HG03457 (cell line): ENCODE measurements at regions not wholly inside any gene's neighbourhood (a gene's known extent, or its start where the extent isn't known, plus 50 kb on each side); places are given as distances from the start of the nearest gene placed in this dataset.
A peak's percentile ranks its signal among the peaks of the same experiment; 100 is the strongest.

Experiments used
- ATAC-seq: cut with Tn5 transposase; IDR thresholded peaks from one replicate; pipeline ENCODE4 v1.9.1; 2021; ENCODE audit warnings: moderate number of reproducible peaks; ENCODE audit not compliant: unreplicated experiment

DNA sequence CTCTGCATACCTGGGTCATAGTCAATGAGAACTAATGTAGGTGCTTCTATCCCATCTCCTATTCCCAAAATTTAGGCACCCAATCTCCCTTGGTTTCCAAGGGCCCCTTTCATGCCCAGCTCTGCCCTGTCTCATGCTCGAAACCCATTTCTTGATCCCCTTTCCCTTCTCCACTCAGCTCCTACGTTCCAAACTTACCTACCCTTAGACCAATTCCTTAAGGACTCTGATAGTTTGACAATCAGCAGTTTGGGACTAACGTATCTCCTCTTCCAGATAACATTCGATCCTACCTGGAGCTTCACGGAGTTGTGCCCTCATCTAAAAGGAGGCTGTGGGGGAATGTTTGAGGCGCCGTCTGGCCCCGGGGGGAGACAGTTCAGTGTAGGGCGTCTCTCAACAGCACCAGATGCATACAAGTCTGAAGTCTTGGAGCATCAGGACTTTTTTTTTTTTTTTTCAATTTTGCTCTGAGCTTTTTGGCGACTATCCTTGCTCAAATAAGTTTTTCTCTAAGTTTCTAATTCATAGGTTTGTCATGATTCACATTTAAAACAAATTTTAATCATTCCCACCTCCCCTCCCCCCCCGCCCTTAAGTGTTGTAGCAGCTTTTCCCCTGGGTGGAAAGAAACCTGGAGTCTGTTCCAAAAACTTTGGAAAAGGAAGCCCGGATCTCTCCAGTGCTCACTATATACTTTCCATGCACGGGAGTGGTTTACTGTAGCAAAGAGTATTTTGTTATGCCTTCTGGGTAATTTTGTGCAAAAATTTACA lies 141.2 kb upstream of the LGALSL start:
- no peak for ATAC-seq

GRCh38 chr2:64313398-64313723 lies 140.6 kb upstream of the LGALSL start:
- ATAC-seq: no peak

DNA sequence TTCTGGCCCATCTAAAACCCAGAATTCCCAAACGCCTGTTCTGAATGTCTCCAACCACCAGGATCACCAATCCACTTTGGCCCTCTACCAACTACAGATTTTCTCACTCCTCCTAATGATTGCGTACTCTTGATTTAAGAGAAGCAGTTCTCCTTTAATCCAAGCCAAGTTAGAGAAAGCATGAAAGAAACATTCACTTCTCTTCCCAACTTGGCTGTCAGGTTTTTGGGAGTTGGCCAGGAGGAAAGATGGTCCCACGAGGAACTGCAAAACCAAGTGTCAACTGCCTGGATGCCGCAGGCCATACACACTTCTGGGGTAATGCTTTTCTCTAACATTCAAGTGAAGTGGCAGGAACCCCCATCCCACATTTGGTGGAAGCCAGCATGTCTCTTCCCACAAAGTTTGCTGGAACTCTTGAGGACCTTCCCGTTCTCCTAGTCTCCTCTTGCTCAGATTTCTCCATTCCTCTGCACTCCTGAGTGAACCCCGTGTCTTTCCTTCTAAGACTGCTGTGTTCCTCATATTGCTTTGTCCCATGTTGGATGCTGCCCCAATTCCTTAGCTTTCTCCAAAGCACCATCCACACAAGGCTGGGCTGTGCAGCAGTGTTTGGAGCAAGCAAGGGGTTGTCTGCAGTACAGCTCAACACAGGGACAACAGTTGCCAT lies 138.5 kb upstream of the LGALSL start:
- no peak for ATAC-seq

DNA sequence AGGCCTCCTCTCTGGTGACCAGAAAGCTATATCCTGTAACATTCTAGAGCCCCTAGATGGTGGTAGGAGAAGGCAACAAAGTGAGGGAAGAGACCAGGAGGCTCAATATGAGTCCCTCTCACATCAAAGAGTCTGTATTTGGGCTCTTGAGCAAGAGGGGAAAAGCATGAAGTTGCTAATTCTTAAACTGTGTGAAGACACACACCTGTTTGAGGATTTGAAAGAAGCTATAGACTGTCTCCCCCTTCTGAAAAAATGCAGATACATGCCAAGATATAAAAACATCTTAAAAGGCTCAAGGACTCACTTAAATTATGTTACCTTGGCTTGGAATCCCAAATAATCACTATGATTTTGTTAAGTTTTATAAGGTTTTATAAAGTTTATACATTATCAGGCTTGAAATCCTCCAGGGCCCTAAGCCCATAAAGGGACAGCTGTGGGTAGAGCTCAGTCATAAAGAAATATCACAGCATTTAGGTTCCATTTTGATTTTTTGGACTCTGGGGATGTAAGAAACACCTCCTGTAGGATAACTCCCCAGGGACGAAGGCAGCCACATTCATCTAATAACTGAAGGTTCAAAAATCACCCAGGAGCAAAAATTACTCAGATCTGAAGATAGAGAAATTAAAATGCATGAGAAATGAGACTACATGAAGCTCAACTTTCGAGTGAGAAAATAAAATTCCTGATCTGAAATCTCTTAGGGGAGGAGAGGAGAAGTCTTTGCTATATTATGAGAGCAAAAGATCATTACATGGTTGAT lies 136.1 kb upstream of the LGALSL start:
- no peak for ATAC-seq

- no peak for ATAC-seq
Observed at GRCh38 chr2:64318476-64318748, 135.6 kb upstream of the LGALSL start.

DNA sequence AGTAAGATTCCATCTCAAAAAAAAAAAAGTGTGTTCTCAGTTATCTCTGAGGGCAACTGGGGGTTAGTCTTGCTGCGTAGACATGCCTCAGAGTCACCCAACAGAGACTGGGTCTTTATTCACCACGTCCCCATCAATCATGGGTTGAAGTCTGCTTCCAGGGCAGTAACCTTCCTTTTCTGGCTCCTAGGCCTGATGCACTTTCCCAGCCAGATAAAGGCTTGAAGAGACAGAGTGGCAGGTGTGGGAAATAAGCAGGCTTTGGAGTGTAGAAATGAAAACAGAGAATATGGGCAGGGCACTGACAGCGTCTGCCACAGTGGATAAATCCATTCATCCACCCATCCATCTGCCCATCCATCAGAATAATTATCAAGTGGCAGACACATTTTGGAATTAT lies 134.1 kb upstream of the LGALSL start:
- no peak for ATAC-seq

DNA sequence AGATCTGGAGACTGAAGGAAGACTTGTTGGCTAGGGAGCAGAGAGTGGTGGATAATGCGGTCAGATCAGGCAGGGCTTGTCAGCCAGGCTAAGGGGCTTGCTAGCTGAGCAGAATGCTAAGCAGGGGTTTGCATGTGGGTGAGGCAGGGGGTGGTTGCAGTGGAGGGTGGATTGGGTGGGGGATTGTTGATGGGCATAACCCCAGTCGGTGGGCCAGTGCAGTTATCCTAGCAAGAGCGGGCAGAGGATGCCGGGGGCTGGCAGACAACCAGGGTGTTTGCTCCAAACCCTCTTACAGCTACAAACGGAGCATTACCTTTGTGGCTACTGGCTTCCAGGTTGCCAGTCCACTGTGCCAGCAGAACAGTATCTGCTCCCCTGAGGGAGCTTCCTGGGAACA lies 131.5 kb upstream of the LGALSL start:
- ATAC-seq: no peak

DNA sequence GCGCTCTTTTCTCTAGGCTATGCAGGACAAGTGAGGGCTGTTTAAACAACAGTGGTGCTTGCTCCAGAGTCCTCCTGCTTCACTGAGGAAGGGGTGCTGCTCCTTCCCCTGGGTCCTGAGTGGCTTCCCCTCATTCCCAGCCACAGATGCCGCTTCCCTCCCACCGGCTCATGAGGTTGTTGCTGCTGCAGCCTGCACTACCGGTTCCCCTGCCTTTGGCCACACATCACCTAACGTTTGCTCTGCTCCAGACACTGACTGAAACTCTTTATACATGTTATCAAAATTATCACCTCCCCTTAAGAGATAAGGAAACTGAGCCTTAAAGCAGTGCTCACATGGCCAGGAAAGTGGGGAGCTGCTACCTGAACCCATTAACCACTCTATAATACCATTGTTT lies 130.8 kb upstream of the LGALSL start:
- ATAC-seq: no peak

- no peak for ATAC-seq
Observed at GRCh38 chr2:64324746-64325410, 129.1 kb upstream of the LGALSL start.

DNA sequence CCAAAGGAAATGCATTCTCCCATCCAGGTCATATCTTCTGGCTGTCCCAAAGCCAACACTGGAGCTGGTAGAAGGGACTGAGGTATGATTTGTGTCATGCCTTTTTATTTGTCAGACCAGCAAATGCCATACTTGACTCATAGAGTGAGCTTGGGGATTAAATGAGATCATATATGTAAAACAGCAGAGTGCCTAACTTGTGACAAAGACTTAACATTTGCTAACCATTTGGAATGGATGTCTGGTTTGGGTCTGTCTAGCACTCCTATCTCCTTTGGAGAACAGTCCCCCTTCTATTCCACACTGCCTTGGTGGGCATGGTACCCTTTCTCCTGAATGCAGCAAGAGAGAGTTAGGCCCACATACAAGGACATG lies 128.5 kb upstream of the LGALSL start:
- ATAC-seq: peak; percentile 11

- peak; percentile 88 for ATAC-seq
Observed at GRCh38 chr2:64325852-64326577, 127.9 kb upstream of the LGALSL start.

DNA sequence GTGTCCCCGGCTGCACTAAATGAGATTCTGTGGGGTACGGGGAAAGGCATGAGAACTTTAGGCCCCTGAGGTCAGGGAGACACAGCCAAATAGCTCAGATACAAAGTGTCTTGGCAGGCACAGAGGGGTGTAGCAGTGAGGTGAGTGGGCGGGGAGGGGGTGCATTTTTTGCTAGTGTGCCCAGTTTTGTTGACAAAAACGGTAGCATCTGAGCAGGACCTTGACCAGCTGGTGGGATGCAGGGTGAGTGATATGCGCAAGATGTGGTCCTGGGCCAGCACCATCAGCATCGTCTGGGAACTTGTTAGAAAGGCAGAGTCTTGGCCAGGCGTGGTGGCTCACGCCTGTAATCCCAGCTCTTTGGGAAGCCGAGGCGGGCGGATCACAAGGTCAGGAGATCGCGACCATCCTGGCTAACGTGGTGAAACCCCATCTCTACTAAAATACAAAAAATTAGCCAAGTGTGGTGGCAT lies 127.3 kb upstream of the LGALSL start:
- ATAC-seq: no peak

- no peak for ATAC-seq
Observed at GRCh38 chr2:64327129-64327509, 126.8 kb upstream of the LGALSL start.

- ATAC-seq: no peak
Observed at GRCh38 chr2:64327510-64328414, 126.2 kb upstream of the LGALSL start.

GRCh38 chr2:64328415-64328722 lies 125.6 kb upstream of the LGALSL start:
- no peak for ATAC-seq

DNA sequence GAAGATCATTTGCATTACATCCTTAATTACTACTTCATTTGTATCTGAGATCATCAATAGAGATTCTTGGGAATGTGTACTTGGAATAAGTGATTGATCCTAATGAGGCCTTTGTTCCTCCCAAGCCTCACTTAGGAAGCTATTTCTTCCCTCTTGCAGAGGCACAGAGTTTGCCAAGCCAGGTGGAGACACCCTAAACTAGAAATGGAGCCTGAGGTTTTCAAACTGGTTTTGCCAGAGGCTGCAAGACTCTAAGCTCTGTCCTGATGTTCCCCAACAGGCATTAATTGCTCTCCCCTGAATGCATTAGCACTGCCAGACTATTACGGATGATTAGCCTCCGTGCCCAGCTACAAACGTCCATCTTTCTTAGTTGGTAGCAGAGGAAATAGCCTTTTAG lies 125.2 kb upstream of the LGALSL start:
- no peak for ATAC-seq

- no peak for ATAC-seq
Observed at GRCh38 chr2:64329848-64330247, 124.1 kb upstream of the LGALSL start.

DNA sequence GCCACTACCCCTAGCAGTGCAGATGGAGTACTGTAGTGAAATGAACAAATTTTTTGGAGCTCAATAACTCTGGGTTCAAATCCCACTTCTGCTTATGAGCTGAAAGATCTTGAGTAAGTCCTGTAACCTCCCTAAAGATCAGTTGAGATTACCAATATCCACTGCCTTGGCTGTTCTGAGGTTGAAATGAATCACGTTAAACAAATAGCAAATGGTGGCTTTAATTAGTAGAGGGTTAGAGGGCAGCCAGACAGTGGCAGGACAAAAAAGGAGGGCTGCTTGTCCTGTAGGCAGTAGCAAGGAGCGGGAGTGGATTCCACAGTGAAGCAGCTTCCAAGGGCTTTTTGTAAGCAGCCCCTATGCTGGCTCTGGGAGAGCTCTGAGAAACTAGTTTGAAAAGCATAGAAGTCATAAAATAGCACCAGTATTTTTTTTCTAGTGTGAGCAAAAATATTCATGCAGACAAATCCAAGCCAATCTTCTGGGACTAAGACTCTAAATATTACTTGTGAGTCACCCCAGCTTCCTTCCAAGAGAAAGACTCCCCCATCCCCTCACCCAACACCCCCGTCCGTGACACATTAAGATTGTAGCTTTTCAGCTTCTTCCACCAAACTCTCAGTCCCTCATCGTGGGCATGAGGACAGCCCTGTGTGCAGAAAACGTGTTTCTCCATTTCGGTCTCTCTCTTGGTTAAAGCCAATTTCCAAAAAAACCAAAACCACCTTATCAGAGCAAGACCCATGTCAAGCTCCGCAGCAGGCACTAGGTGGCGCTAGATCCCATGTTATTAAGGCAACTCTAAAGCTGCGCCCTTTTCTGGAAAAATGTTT lies 123.5 kb upstream of the LGALSL start:
- ATAC-seq: no peak

DNA sequence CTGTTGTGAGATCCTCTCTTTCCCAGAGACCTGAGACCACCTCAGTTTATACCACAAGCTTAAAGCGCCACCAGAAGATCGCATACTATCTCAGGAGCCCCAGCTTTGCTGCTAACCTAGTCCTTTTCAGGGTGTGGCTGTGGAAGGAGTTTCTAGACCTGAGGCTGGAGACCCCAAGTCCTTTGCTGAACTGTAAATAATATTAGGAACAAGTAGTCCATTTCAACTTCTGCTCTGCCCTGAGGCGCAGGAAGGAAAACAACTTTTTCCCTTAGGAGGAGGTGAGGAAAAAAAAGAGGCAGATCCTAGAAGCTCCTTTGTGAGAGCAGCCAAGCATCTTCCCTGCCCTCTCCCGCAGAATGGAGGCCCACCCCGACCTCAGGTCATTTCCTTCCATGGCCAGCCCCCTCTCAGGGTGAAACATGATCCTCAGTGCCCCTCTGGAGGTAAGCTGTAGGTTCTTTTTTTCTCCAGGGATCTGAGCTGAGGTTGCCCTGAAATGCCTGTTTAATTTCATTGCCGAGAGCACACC lies 122.8 kb upstream of the LGALSL start:
- no peak for ATAC-seq
